ENCODE measurements at regions not wholly inside any gene's neighbourhood (a gene's known extent, or its start where the extent isn't known, plus 50 kb on each side); places are given as distances from the start of the nearest gene placed in this dataset.

DNA sequence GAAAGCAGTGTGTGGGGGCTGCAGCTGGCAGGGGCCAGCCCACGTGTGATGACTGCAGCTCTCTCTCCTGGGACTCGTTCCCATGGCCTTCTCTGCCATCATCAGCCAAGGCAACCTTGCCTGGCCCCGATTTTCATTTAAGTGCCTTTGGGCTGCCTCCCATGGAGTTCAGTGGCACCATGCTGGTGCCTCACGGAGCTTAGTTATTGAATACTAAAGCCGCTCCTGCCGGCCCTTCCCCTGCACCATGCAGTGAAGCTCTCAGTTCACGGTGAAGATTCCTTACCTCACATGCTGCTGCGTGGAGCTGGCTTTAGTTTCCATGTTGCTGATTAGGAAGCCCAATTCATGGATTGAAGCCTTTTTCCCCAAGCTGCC is 141.5 kb upstream of the EEPD1 start:
- DNase-seq: no peak

DNA sequence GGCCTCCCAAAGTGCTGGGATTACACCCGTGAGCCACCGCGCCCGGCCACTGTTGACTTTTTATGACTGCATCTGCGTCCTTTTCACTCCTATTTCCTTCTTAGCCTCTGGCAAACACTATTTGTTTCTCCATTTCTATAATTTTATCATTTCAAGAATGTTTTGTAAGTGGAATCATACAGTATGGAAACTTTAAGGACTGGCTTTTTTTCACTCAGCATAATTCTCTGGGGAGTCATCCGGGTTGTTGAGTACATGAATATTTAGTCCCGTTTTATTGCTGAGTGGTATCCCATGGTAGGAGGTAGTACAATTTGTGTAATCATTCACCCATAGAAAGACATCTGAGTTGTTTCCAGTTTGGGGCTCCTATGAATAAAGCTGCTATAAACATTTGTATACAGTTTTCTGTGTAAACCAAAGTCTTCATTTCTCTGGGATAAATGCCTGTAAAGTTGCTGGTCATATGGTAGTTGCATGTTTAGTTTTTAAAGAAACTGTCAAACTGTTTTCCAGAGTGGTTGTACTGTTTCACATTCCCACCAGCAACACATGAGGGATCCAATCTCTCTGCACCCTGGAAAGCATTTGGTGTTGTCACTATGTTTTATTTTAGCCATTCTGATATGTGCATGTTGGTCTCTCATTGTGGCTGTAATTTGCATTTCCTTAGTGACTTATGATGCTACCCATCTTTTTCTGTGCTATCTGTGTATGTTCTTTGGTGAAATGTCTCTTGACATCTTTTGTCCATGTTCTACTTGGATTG is 139.6 kb upstream of the EEPD1 start:
- DNase-seq: no peak

- DNase-seq: no peak
These were observed 138.1 kb upstream of the EEPD1 start for GRCh38 chr7:36014961-36015360.

GRCh38 chr7:36015733-36016132 is 137.3 kb upstream of the EEPD1 start:
- no peak for DNase-seq

GRCh38 chr7:36016648-36017047 is 136.4 kb upstream of the EEPD1 start:
- DNase-seq: no peak

- no peak for DNase-seq
These were observed 135.9 kb upstream of the EEPD1 start for GRCh38 chr7:36017111-36017510.

GRCh38 chr7:36018816-36019484 is 134.1 kb upstream of the EEPD1 start:
- no peak for DNase-seq

DNA sequence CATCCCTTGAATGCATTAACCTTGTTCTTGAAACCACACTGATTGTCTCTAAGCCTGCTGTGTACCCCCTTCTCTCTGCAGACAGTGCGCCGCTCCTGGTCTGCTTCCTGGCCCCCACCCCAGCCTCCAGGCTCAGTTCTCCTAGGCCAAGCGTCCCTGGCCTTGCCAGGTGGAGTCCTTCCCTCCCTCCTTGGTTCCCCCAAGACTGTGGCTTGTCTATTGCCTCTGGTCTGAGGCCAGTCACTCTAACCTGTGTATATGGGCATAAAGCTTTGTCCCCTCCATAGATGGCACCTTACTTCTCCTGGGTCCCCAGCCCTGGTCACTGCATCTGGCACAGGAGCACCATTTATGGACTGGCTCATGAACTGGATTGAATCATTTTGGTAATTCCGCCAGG is 133.5 kb upstream of the EEPD1 start:
- DNase-seq: no peak

GRCh38 chr7:36019980-36020379 is 133.1 kb upstream of the EEPD1 start:
- DNase-seq: no peak

DNA sequence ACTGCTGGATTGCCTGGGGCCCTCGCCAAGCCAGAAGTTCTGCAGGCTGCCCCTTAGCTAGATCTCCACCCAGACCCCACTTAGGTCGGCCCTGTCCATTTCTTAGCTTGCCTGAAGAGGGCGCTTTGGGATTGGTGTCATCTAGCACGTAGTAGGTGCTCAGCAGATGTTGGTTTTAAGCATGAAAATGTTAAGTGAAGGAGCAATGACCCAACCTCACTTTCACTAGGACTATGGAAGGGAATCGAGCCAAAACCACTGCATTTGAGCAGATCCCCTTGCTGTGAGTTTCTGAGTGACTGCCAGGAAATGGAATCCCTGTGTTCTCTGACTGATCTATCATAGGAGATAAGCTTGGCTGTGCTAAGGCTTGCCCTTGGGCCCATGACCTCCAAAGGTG is 131.7 kb upstream of the EEPD1 start:
- no peak for DNase-seq

DNA sequence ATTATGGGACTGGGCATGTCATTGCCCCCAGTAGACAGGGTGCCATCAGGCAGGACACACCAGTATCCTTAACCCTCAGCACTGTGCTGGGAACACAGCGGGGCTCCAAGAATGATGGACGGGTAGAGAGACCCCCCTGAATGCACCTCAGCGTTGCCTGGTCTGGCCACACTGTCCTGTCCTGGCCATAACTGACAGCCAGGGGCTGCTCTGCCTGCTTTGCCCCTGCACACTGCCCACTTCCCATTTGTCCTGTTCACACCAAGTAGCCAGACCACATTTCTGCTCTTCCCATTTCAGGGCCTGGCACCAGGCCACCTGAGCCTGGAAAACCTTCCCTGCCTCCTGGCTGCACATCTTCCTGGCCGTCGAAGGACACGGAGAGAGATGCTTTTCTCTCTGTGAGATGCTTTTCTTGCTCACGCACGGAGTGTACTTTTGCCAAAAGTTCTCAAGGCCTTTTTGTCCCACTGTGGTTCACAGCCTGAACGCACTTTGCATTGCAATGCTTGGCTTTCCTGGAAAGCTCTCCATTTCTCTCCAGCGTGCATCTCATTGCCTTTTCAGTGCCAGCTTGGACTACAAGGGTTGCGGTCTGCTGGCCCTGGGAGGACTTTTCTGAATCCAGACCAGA is 131.0 kb upstream of the EEPD1 start:
- no peak for DNase-seq

GRCh38 chr7:36023033-36023560 is 130.0 kb upstream of the EEPD1 start:
- DNase-seq: no peak

DNA sequence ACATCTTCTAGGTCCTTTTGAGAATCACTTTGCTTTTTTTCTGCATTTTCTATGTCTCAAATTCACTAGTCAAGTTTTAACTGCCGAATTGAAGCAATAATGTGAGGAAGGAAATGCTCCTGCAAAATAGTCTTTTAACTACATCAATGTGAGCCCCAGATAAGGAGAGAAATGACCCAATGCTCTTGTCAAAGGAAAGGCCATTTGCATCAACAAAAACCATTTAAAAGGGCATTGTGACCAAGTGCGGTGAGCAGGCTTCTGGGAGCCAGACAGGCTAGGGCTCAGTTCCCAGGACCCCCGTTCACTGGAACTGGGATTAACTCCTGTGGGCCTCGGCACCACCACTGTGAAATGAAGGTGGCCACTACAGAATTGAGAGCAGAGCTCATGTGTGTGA is 127.9 kb upstream of the EEPD1 start:
- no peak for DNase-seq

GRCh38 chr7:36029311-36029710 is 123.7 kb upstream of the EEPD1 start:
- DNase-seq: no peak

GRCh38 chr7:36029853-36030515 is 123.1 kb upstream of the EEPD1 start:
- DNase-seq: no peak

DNA sequence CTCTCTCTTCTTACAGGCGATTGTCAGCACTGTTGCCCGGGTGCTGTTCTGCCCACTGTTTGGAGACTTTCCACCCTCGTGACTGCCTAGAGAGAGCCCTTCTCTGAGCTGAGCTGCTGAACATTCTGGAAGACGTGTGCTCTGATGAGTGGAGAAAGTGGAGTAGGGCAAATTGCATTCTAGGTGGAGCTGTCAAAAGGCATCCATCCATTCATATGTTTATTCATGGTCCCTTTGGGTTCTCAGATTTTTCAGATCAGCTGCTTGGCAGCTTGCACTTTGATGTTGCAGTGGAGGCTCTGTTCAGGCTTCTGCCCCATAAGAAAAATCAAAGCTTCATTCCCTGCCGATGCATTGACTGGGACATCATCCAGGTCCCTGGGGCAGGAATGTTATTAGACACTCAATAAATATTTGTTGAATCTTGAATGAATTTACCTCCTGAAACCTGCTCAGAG is 120.7 kb upstream of the EEPD1 start:
- no peak for DNase-seq

DNA sequence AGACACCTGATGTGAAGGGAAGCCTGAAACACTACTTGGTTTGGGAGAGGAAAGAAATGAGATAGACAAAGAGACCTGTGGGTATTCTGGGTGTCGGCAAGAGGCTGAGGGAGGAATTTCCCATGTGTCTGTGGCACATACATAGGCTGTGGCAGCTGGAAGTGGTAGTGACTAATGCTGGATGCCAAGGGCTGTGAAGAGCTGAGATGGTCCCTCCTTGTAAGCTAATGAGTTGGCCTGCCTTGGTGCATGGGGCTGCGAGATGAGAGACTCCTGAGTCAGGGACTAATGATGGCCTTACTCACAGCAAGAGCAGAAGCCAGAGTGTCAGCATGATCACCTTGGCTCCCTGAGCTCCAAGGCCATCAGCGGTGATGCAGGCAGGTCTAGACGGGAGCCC is 119.0 kb upstream of the EEPD1 start:
- no peak for DNase-seq

DNA sequence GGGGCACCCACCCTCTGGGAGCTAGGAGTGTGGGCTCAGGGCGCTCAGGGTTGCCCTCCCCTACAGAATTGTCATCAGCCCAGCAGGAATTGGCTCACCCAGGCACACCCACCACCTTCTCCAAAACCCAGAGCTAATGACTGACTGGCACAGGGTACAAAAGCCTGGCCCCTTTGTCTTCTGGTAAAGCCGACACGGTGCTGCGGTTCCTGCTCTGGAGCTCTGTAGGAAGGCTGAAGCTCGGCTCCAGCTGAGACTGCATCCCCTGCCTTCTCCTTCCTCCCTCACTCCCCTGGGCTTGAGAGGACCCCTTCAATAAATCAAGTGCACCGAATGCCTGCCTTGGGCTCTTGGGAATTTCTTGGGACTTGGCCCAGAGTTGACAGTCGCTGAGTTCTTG is 117.9 kb upstream of the EEPD1 start:
- DNase-seq: no peak

GRCh38 chr7:36036590-36036989 is 116.5 kb upstream of the EEPD1 start:
- no peak for DNase-seq

DNA sequence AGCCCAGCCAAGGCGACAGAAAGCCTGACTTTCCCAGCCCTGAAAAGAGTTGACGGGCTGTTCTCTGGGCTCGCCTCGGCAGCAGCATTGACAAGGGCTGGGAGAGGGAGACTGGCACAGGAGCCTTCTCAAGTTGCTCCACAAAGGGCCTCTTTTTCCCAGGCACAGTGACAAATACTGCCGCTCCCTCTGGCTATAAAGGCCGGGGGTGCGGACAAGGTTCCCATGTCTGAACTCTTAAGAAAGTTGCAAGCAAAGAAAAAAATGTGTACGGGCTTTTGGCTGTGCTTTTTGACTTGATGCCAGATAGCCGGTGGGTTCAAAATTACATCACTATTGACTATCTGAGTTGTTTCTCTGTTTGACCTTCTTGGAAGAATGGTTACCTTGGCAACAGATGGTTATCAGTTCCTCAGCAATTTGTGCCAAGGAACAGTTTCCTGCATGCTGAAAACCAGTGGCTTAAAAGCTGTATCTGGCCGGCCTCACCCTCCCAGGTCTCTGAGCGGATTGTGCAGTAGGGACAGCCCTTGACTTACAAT is 115.9 kb upstream of the EEPD1 start:
- DNase-seq: no peak

- DNase-seq: no peak
These were observed 114.9 kb upstream of the EEPD1 start for GRCh38 chr7:36038063-36038721.

- DNase-seq: no peak
These were observed 113.8 kb upstream of the EEPD1 start for GRCh38 chr7:36039243-36039642.

- DNase-seq: no peak
These were observed 113.4 kb upstream of the EEPD1 start for GRCh38 chr7:36039671-36040070.

Measured in activated CD4-positive, alpha-beta T cell treated with anti-CD3 and anti-CD28 coated beads, Interleukin-2, amount 50 U/mL, for 1 hour (primary cell).